GM21723 (cell line): ENCODE measurements at regions not wholly inside any gene's neighbourhood (a gene's known extent, or its start where the extent isn't known, plus 50 kb on each side); places are given as distances from the start of the nearest gene placed in this dataset.

ENCODE experiments used
- ATAC-seq: cut with Tn5 transposase; IDR thresholded peaks from one replicate; pipeline ENCODE4 v1.9.1; 2021; ENCODE audit warnings: mild to moderate bottlenecking, moderate library complexity; ENCODE audit not compliant: unreplicated experiment

- no peak for ATAC-seq
Observed at GRCh38 chr1:112788054-112788453, 72.9 kb upstream of the PPM1J start.

GRCh38 chr1:112783059-112783458 is 67.9 kb upstream of the PPM1J start:
- no peak for ATAC-seq

- ATAC-seq = no peak
Observed at GRCh38 chr1:112779665-112780526, 64.8 kb upstream of the PPM1J start.

GRCh38 chr1:112778137-112778536 is 63.0 kb upstream of the PPM1J start:
- ATAC-seq = no peak

GRCh38 chr1:112776688-112777087 is 61.6 kb upstream of the PPM1J start:
- no peak for ATAC-seq

GRCh38 chr1:112772781-112773180 is 57.6 kb upstream of the PPM1J start:
- ATAC-seq = no peak

- no peak for ATAC-seq
Observed at GRCh38 chr1:112770724-112771123, 55.6 kb upstream of the PPM1J start.

GRCh38 chr1:112769611-112770010 is 54.5 kb upstream of the PPM1J start:
- no peak for ATAC-seq

- no peak for ATAC-seq
Observed at GRCh38 chr1:112767646-112768045, 52.5 kb upstream of the PPM1J start.
